IMR-90 (cell line): ENCODE measurements at regions not wholly inside any gene's neighbourhood (a gene's known extent, or its start where the extent isn't known, plus 50 kb on each side); places are given as distances from the start of the nearest gene placed in this dataset.

ENCODE experiments used
- ATAC-seq: fragments of 200-7000 bp; cut with Tn5 transposase; 2 replicates; pipeline ENCODE4 v1.9.1; 2020; ENCODE audit warnings: low read depth, mild to moderate bottlenecking, moderate library complexity
- BruUV-seq: library from RNA; stranded (reverse); fragments of 400-500 nt; replicated peaks from 2 replicates; lab custom pipeline; 2021; lab: Mats Ljungman, UMichigan
- CTCF ChIA-PET: fragments of 300-600 bp; formaldehyde crosslinking; extraction: SDS; loops from one replicate; lab custom pipeline; 2021; ENCODE audit warnings: antibody characterized with exemption; lab: Yijun Ruan, JAX
- POLR2A ChIA-PET: fragments of 300-600 bp; sonication (Branson Sonifier 250); formaldehyde crosslinking; loops from one replicate; lab custom pipeline; 2022; ENCODE audit warnings: antibody characterized with exemption; ENCODE audit not compliant: unreplicated experiment; lab: Charles Lee
- DNase-seq: peaks from one replicate; pipeline ENCODE4 v3.0.0; 2013
- H2AFZ ChIP-seq: replicated peaks from 2 replicates; pipeline ENCODE3; 2013; ENCODE audit warnings: low read length, mild to moderate bottlenecking; ENCODE audit not compliant: poor library complexity
- H2AK5ac ChIP-seq: 2 replicates; pipeline ENCODE4 v1.6.1; 2013; ENCODE audit warnings: low read depth, low read length, inconsistent platforms
- H2AK9ac ChIP-seq: replicated peaks from 2 replicates; pipeline ENCODE3; 2013; ENCODE audit warnings: mild to moderate bottlenecking, low read depth, low read length, moderate library complexity; ENCODE audit not compliant: poor library complexity
- H2BK120ac ChIP-seq: 2 replicates; pipeline ENCODE4 v1.6.1; 2013; ENCODE audit warnings: low read depth, low read length, inconsistent platforms
- H2BK15ac ChIP-seq: 3 replicates; pipeline ENCODE4 v1.6.1; 2013; ENCODE audit warnings: low read depth, low read length, inconsistent platforms
- H2BK20ac ChIP-seq: 2 replicates; pipeline ENCODE4 v1.6.1; 2013; ENCODE audit warnings: low read depth, mild to moderate bottlenecking, inconsistent platforms, low read length, moderate library complexity
- H2BK5ac ChIP-seq: 2 replicates; pipeline ENCODE4 v1.6.1; 2013; ENCODE audit warnings: mild to moderate bottlenecking, low read depth, low read length, inconsistent platforms; ENCODE audit not compliant: poor library complexity, severe bottlenecking
- H3K14ac ChIP-seq: replicated peaks from 2 replicates; pipeline ENCODE4 v1.6.1; 2013; ENCODE audit warnings: low read depth, low read length, inconsistent platforms
- H3K18ac ChIP-seq: 2 replicates; pipeline ENCODE4 v1.6.1; 2013; ENCODE audit warnings: low read depth, low read length, control low read depth
- H3K23ac ChIP-seq: 2 replicates; pipeline ENCODE4 v1.6.1; 2013; ENCODE audit warnings: low read depth, low read length, inconsistent platforms
- H3K27ac ChIP-seq: 2 replicates; pipeline ENCODE4 v1.5.1; 2013; ENCODE audit warnings: mild to moderate bottlenecking, control low read depth, low read length; ENCODE audit not compliant: insufficient read depth
- H3K27me3 ChIP-seq: 2 replicates; pipeline ENCODE4 v1.6.1; 2013; ENCODE audit warnings: low read length; ENCODE audit not compliant: control insufficient read depth, insufficient read depth
- H3K36me3 ChIP-seq: 2 replicates; pipeline ENCODE4 v1.6.1; 2013; ENCODE audit warnings: low read length, mixed read lengths; ENCODE audit not compliant: control insufficient read depth, insufficient read depth
- H3K4ac ChIP-seq: 2 replicates; pipeline ENCODE4 v1.6.1; 2013; ENCODE audit warnings: low read depth, low read length, inconsistent platforms
- H3K4me1 ChIP-seq: 2 replicates; pipeline ENCODE4 v1.6.1; 2013; ENCODE audit warnings: low read length, mixed read lengths; ENCODE audit not compliant: control insufficient read depth, insufficient read depth
- H3K4me2 ChIP-seq: 2 replicates; pipeline ENCODE4 v1.6.1; 2013; ENCODE audit warnings: low read depth, mild to moderate bottlenecking, control low read depth, low read length, moderate library complexity
- H3K4me3 ChIP-seq: 2 replicates; pipeline ENCODE4 v1.5.1; 2013; ENCODE audit warnings: low read depth, mild to moderate bottlenecking, control low read depth, low read length, moderate library complexity; ENCODE audit not compliant: insufficient read depth
- H3K56ac ChIP-seq: 2 replicates; pipeline ENCODE4 v1.6.1; 2013; ENCODE audit warnings: low read length, inconsistent platforms; ENCODE audit not compliant: insufficient read depth; ENCODE audit errors: extremely low read depth
- H3K79me1 ChIP-seq, 2 experiments: 2 replicates each; pipeline ENCODE4 v1.6.1; 2013; ENCODE audit warnings: low read length in 2 of 2, inconsistent platforms in 1 of 2, low read depth in 1 of 2
- H3K9ac ChIP-seq: 2 replicates; pipeline ENCODE4 v1.6.1; 2013; ENCODE audit warnings: low read depth, low read length, control low read depth
- H3K9me1 ChIP-seq: 2 replicates; pipeline ENCODE4 v1.6.1; 2013; ENCODE audit warnings: low read length, inconsistent platforms; ENCODE audit not compliant: insufficient read depth
- H3K9me3 ChIP-seq: 2 replicates; pipeline ENCODE4 v1.6.1; 2013; ENCODE audit warnings: low read length; ENCODE audit not compliant: control insufficient read depth, insufficient read depth
- H4K20me1 ChIP-seq: 2 replicates; pipeline ENCODE4 v1.6.1; 2013; ENCODE audit warnings: low read length, inconsistent platforms; ENCODE audit not compliant: insufficient read depth
- H4K5ac ChIP-seq: 2 replicates; pipeline ENCODE4 v1.6.1; 2013; ENCODE audit warnings: mild to moderate bottlenecking, low read depth, low read length, control low read depth
- H4K8ac ChIP-seq, 2 experiments: 2 replicates each; pipeline ENCODE4 v1.6.1; 2013; ENCODE audit warnings: low read depth in 2 of 2, low read length in 2 of 2, control low read depth in 1 of 2, inconsistent platforms in 1 of 2
- H4K91ac ChIP-seq: 2 replicates; pipeline ENCODE4 v1.6.1; 2013; ENCODE audit warnings: low read depth, low read length, inconsistent platforms; ENCODE audit not compliant: insufficient read depth
- BHLHE40 ChIP-seq: fragments of 150-350 bp; IDR thresholded peaks from 2 replicates; pipeline ENCODE4 v1.6.1; 2016; ENCODE audit warnings: mild to moderate bottlenecking, low read depth, low read length
- CEBPB ChIP-seq: IDR thresholded peaks from 2 replicates; pipeline ENCODE4 v1.6.1; 2012; ENCODE audit warnings: low read depth, low read length, improper control_type of control experiment
- CHD1 ChIP-seq: IDR thresholded peaks from 2 replicates; pipeline ENCODE4 v1.6.1; 2012; ENCODE audit warnings: low read depth, low read length, improper control_type of control experiment
- FOS ChIP-seq: fragments of 150-350 bp; IDR thresholded peaks from 2 replicates; pipeline ENCODE4 v1.6.1; 2016; ENCODE audit warnings: low read depth, low read length
- MAFK ChIP-seq: IDR thresholded peaks from 2 replicates; pipeline ENCODE4 v1.6.1; 2012; ENCODE audit warnings: low read depth, low read length, improper control_type of control experiment
- MAZ ChIP-seq: IDR thresholded peaks from 2 replicates; pipeline ENCODE4 v1.6.1; 2012; ENCODE audit warnings: low read depth, mild to moderate bottlenecking, low read length, improper control_type of control experiment, moderate library complexity, borderline replicate concordance
- MXI1 ChIP-seq: IDR thresholded peaks from 2 replicates; pipeline ENCODE4 v1.6.1; 2012; ENCODE audit warnings: low read depth, mild to moderate bottlenecking, low read length, moderate library complexity, borderline replicate concordance
- NFE2L2 ChIP-seq: fragments of 150-350 bp; IDR thresholded peaks from 2 replicates; pipeline ENCODE4 v1.6.1; 2016; ENCODE audit warnings: low read depth, mild to moderate bottlenecking, low read length
- POLR2A ChIP-seq: IDR thresholded peaks from 2 replicates; pipeline ENCODE4 v1.6.1; 2012; ENCODE audit warnings: mild to moderate bottlenecking, low read depth, low read length
- RAD21 ChIP-seq: IDR thresholded peaks from 2 replicates; pipeline ENCODE4 v1.6.1; 2012; ENCODE audit warnings: low read length, improper control_type of control experiment
- RCOR1 ChIP-seq: IDR thresholded peaks from 2 replicates; pipeline ENCODE4 v1.6.1; 2012; ENCODE audit warnings: mild to moderate bottlenecking, low read length, improper control_type of control experiment; ENCODE audit not compliant: insufficient replicate concordance
- RFX5 ChIP-seq: IDR thresholded peaks from 2 replicates; pipeline ENCODE4 v1.8.0; 2012; ENCODE audit warnings: low read depth, mild to moderate bottlenecking, low read length, moderate library complexity
- SMC3 ChIP-seq: fragments of 150-350 bp; IDR thresholded peaks from 2 replicates; pipeline ENCODE4 v1.6.1; 2016; ENCODE audit warnings: low read depth, mild to moderate bottlenecking, antibody characterized with exemption, low read length, moderate library complexity
- WGBS, 2 experiments: methylation state at CpG; one replicate each; pipeline versions ENCODE4 v1.1.5 to v1.1.7; 2013; ENCODE audit warnings: missing lambda C conversion rate in 2 of 2; ENCODE audit not compliant: insufficient read length in 1 of 2; ENCODE audit errors: extremely low coverage in 2 of 2; 5-methylcytosine and 5-hydroxymethylcytosine counted together
- dilution Hi-C: fragments of 300-500 bp; cut with HindIII; formaldehyde crosslinking; loops from one replicate; pipeline ENCODE4 v1.14.3; 2018; ENCODE audit warnings: low sequenced_read_pairs; ENCODE audit not compliant: unreplicated experiment
- in situ Hi-C: fragments of 300-500 bp; cut with MboI; formaldehyde crosslinking; loops from 3 replicates; pipeline ENCODE4 v1.14.3; 2019; ENCODE audit warnings: low sequenced_read_pairs, inconsistent platforms, mixed read lengths
- intact Hi-C: fragments of 100-400 bp; cut with micrococcal nuclease; formaldehyde crosslinking; loops from 2 replicates; pipeline ENCODE4 v1.10.0; 2022
- TF ChIP-seq, protein P1 (sequence below): fragments of 150-350 bp; IDR thresholded peaks from 2 replicates; pipeline ENCODE4 v1.6.1; 2017; ENCODE audit warnings: mild to moderate bottlenecking, antibody characterized with exemption, low read length, low read depth
- TF ChIP-seq, protein P2 (sequence below): conservative IDR thresholded peaks from 2 replicates; pipeline ENCODE4 v1.5.1; 2012; ENCODE audit warnings: mild to moderate bottlenecking, low read depth, low read length, improper control_type of control experiment
- TF ChIP-seq, protein P3 (sequence below): fragments of 150-350 bp; IDR thresholded peaks from 2 replicates; pipeline ENCODE4 v1.6.1; 2016; ENCODE audit warnings: low read depth, mild to moderate bottlenecking, low read length, moderate library complexity, borderline replicate concordance

- DNase-seq (no peak), ATAC-seq (no peak)
- dilution Hi-C loops: no loop called here
- intact Hi-C loops: no loop called here
- no peak overlapping the region for H2BK120ac ChIP-seq
- BruUV-seq: no TSS peak
- no peaks in the 10 kb centered on the region for H4K20me1 ChIP-seq
- H3K4me3 ChIP-seq: no peak overlapping the region
- peaks cover 4% of the 10 kb centered on the region; the same call in 1 of the 2 replicates for H3K9me3 ChIP-seq
- POLR2A ChIA-PET: no interaction called here
- no peaks in the 10 kb centered on the region for H3K79me1 ChIP-seq
- no peaks in the 10 kb centered on the region for H3K9me1 ChIP-seq
- no peak overlapping the region for H2AK5ac ChIP-seq
- H3K56ac ChIP-seq: no peak overlapping the region
- H2BK15ac ChIP-seq: no peak overlapping the region
- no peak for TF ChIP-seq POLR2A
- no peak for TF ChIP-seq MAZ
- TF ChIP-seq NFE2L2: no peak
- no peak for TF ChIP-seq FOS
- TF ChIP-seq MXI1: no peak
- TF ChIP-seq CEBPB: no peak
- TF ChIP-seq, protein P1, sequence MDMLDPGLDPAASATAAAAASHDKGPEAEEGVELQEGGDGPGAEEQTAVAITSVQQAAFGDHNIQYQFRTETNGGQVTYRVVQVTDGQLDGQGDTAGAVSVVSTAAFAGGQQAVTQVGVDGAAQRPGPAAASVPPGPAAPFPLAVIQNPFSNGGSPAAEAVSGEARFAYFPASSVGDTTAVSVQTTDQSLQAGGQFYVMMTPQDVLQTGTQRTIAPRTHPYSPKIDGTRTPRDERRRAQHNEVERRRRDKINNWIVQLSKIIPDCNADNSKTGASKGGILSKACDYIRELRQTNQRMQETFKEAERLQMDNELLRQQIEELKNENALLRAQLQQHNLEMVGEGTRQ: no peak
- TF ChIP-seq CHD1: no peak
- no peak for TF ChIP-seq BHLHE40
- no peak for TF ChIP-seq RAD21
- TF ChIP-seq, protein P2, sequence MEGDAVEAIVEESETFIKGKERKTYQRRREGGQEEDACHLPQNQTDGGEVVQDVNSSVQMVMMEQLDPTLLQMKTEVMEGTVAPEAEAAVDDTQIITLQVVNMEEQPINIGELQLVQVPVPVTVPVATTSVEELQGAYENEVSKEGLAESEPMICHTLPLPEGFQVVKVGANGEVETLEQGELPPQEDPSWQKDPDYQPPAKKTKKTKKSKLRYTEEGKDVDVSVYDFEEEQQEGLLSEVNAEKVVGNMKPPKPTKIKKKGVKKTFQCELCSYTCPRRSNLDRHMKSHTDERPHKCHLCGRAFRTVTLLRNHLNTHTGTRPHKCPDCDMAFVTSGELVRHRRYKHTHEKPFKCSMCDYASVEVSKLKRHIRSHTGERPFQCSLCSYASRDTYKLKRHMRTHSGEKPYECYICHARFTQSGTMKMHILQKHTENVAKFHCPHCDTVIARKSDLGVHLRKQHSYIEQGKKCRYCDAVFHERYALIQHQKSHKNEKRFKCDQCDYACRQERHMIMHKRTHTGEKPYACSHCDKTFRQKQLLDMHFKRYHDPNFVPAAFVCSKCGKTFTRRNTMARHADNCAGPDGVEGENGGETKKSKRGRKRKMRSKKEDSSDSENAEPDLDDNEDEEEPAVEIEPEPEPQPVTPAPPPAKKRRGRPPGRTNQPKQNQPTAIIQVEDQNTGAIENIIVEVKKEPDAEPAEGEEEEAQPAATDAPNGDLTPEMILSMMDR: no peak
- no peak for TF ChIP-seq SMC3
- no peak for TF ChIP-seq RFX5
- no peak for TF ChIP-seq RCOR1
- TF ChIP-seq, protein P3, sequence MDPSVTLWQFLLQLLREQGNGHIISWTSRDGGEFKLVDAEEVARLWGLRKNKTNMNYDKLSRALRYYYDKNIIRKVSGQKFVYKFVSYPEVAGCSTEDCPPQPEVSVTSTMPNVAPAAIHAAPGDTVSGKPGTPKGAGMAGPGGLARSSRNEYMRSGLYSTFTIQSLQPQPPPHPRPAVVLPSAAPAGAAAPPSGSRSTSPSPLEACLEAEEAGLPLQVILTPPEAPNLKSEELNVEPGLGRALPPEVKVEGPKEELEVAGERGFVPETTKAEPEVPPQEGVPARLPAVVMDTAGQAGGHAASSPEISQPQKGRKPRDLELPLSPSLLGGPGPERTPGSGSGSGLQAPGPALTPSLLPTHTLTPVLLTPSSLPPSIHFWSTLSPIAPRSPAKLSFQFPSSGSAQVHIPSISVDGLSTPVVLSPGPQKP: no peak
- TF ChIP-seq MAFK: no peak
- no peak overlapping the region for H2BK5ac ChIP-seq
- H2AK9ac ChIP-seq: no peak overlapping the region
- H3K4ac ChIP-seq: no peak overlapping the region
- no peak overlapping the region for H3K18ac ChIP-seq
- no peak overlapping the region for H3K4me2 ChIP-seq
- no peaks in the 10 kb centered on the region for H3K36me3 ChIP-seq
- H3K27me3 ChIP-seq: no peaks in the 10 kb centered on the region
- H3K9ac ChIP-seq: no peak overlapping the region
- H4K8ac ChIP-seq: no peak overlapping the region
- H4K5ac ChIP-seq: no peak overlapping the region
- no peaks in the 10 kb centered on the region for H3K4me1 ChIP-seq
- no peak overlapping the region for H2BK20ac ChIP-seq
- no peak overlapping the region for H4K91ac ChIP-seq
- no peak overlapping the region for H2AFZ ChIP-seq
- no CpG with 5 or more reads among the region's 4 CpGs for WGBS, 2 experiments
- H3K27ac ChIP-seq: no peak overlapping the region
- in situ Hi-C loops: no loop called here
- no peak overlapping the region for H3K23ac ChIP-seq
- no peak overlapping the region for H3K14ac ChIP-seq
- CTCF ChIA-PET: no interaction called here
These were observed 228.9 kb downstream of the FGF10 start for GRCh38 chr5:44160369-44160768.
